ENCODE measurements at regions not wholly inside any gene's neighbourhood (a gene's known extent, or its start where the extent isn't known, plus 50 kb on each side); places are given as distances from the start of the nearest gene placed in this dataset.

- no peak for DNase-seq (ENCODE audit: low read depth)
These were observed 136.8 kb downstream of the ZC3H11B start for GRCh38 chr1:219476116-219476515.

- no peak for DNase-seq (ENCODE audit: low read depth)
These were observed 140.3 kb downstream of the ZC3H11B start for GRCh38 chr1:219472596-219472995.

- DNase-seq (ENCODE audit: low read depth) = no peak
These were observed 145.4 kb downstream of the ZC3H11B start for GRCh38 chr1:219467524-219467923.

- no peak for DNase-seq (ENCODE audit: low read depth)
These were observed 146.1 kb downstream of the ZC3H11B start for GRCh38 chr1:219466766-219467165.

GRCh38 chr1:219465212-219466093 is 147.5 kb downstream of the ZC3H11B start:
- DNase-seq (ENCODE audit: low read depth) = no peak

- no peak for DNase-seq (ENCODE audit: low read depth)
These were observed 149.3 kb downstream of the ZC3H11B start for GRCh38 chr1:219463636-219464035.

- no peak for DNase-seq (ENCODE audit: low read depth)
These were observed 150.9 kb downstream of the ZC3H11B start for GRCh38 chr1:219461981-219462400.

GRCh38 chr1:219460896-219461815 is 151.7 kb downstream of the ZC3H11B start:
- no peak for DNase-seq (ENCODE audit: low read depth)

GRCh38 chr1:219460081-219460895 is 152.6 kb downstream of the ZC3H11B start:
- DNase-seq (ENCODE audit: low read depth) = no peak

GRCh38 chr1:219459351-219460080 is 153.4 kb downstream of the ZC3H11B start:
- DNase-seq (ENCODE audit: low read depth) = no peak

- DNase-seq (ENCODE audit: low read depth) = no peak
These were observed 166.6 kb downstream of the ZC3H11B start for GRCh38 chr1:219446288-219446687.

GRCh38 chr1:219445864-219446263 is 167.0 kb downstream of the ZC3H11B start:
- DNase-seq (ENCODE audit: low read depth) = no peak

- no peak for DNase-seq (ENCODE audit: low read depth)
These were observed 168.4 kb downstream of the ZC3H11B start for GRCh38 chr1:219444474-219444873.

- no peak for DNase-seq (ENCODE audit: low read depth)
These were observed 169.1 kb downstream of the ZC3H11B start for GRCh38 chr1:219443763-219444162.

GRCh38 chr1:219442611-219443061 is 170.3 kb downstream of the ZC3H11B start:
- no peak for DNase-seq (ENCODE audit: low read depth)

- no peak for DNase-seq (ENCODE audit: low read depth)
These were observed 171.0 kb downstream of the ZC3H11B start for GRCh38 chr1:219441884-219442283.

- DNase-seq (ENCODE audit: low read depth) = no peak
These were observed 173.5 kb downstream of the ZC3H11B start for GRCh38 chr1:219439376-219439775.

GRCh38 chr1:219438386-219438785 is 174.5 kb downstream of the ZC3H11B start:
- DNase-seq (ENCODE audit: low read depth) = no peak

- no peak for DNase-seq (ENCODE audit: low read depth)
These were observed 178.0 kb downstream of the ZC3H11B start for GRCh38 chr1:219434923-219435297.

GRCh38 chr1:219434285-219434922 is 178.5 kb downstream of the ZC3H11B start:
- DNase-seq (ENCODE audit: low read depth) = no peak
